MV-4-11 (cell line): ENCODE measurements at regions not wholly inside any gene's neighbourhood (a gene's known extent, or its start where the extent isn't known, plus 50 kb on each side); places are given as distances from the start of the nearest gene placed in this dataset.
"Not testable (repeated sequence)": the region's sequence is repeated elsewhere in the genome, so short reads cannot be mapped to it uniquely, and the experiment has no call there.

Source experiments
- DNase-seq: peaks from one replicate; lab custom pipeline; 2025; lab: John Stamatoyannopoulos, UW

DNA sequence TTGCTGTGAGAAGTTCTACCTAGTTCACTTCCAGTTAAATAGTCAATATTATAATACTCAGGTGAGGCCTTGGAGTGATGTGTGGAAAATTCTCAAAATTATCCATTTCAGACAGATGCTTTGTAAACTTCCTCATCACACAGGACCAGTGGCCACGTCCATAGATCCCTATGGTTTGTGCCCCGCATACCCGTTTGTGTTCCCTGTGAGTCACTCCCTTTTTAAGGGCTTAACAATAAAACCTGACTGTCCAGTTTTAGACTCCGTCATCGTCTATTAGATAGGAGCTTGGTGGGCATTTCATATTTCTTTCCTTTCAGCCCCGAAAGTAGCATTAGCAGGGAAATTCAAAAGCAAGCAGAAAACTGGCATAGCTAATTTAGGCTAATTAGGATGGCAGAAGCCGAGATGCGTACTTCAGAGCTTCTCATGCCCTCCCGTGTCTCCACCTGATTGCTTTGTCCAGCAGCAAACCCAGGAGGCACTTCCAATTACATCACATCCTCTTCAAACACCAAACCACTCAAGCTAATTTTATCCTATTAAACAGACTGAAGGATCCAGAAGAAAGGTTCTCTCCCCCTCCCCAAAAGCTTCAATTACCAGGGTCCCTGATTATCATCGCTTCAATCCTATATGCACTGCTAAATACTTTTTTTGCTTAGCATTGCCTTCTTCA is 186.6 kb upstream of the OTX2 start:
- DNase-seq: no peak

DNA sequence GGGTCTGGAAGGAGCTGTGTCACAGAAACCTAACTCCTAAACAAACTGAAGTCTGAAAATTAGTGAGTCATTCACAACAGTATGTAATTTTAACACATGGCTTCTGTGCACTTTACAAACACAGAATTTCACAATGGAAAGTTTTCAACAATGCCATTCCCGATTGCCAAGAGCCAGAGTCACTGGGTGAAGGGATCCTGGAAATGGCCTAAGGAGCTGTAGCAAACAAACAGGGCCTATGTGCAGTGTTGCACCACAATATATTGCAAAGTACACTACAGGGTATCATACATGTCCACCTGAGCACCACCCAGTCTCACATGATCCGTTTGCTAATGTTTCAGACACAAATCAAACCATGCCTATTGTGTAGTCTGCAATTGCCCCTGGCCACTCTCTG is 184.7 kb upstream of the OTX2 start:
- no peak for DNase-seq

DNA sequence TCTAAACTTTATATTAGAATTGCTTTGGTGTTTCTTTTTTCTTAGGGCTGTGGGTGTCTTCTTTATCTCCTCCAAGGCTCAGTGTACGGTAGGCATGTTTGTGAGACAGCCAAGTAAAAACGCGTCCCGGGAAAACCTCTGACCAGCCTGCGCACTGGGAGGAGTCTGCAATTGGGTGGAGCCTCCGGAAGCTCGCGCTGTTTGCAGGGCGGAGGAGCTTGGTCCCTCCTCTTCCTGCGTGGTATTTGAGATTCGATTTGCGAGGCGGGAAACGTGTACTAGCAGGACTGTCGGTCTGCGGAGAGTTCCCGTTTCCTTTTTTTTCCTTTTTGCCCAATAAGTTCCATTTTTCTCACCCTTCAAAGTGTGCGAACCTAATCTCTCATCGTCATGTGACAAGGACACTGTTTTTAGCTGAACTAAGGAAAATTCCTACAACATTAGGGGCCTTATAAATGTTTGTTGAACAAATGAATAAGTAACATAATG is 182.1 kb upstream of the OTX2 start:
- no peak for DNase-seq

DNA sequence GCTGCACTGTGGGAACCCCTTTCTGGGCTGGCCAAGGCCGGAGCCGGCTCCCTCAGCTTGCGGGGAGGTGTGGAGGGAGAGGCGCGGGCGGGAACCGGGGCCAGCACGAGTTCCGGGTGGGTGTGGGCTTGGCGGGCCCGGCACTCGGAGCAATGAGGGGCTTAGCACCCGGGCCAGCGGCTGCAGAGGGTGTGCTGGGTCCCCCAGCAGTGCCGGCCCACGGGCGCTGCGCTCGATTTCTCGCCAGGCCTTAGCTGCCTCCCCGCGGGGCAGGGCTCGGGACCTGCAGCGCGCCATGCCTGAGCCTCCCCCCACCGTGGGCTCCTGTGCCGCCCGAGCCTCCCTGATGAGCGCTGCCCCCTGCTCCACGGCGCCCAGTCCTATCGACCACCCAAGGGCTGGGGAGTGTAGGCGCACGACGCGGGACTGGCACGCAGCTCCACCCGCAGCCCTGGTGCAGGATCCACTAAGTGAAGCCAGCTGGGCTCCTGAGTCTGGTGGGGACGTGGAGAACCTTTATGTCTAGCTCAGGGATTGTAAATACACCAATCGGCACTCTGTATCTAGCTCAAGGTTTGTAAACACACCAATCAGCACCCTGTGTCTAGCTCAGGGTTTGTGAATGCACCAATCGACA is 180.8 kb upstream of the OTX2 start:
- DNase-seq: not testable (repeated sequence)

DNA sequence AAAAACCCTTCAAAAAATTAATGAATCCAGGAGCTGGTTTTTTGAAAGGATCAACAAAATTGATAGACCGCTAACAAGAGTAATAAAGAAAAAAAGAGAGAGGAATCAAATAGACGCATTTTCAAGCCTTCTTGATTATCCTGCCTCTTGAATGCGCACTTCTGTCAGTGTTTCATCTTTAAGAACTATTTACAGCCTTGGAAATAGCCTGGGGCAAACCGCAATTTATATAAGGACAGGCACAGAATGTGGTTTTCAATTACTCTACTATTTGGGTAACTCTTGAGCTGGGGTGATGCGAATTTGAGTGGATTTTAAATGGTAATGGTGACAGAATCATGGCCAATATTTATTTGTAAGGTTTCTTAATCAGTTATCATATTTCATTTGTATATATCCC is 179.1 kb upstream of the OTX2 start:
- no peak for DNase-seq

DNA sequence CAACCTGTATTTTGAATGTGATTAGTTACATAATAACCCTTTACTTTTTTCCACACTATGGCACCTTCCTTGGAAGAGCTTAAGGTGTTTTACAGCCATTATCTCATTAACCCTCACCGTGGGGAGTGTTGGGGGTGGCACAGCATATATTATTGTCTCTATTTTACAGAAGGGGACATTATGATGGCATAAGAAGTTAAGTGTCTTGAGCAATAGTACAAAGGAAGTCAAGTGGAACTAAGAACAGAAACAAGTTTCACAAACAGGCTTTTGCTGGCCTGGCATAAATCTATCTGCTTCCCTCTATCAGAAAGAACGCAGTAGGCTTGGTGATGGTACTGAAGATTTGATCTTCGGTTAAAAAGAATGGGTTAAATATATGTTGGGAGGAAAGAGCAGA is 169.7 kb upstream of the OTX2 start:
- DNase-seq: peak; percentile 83

DNA sequence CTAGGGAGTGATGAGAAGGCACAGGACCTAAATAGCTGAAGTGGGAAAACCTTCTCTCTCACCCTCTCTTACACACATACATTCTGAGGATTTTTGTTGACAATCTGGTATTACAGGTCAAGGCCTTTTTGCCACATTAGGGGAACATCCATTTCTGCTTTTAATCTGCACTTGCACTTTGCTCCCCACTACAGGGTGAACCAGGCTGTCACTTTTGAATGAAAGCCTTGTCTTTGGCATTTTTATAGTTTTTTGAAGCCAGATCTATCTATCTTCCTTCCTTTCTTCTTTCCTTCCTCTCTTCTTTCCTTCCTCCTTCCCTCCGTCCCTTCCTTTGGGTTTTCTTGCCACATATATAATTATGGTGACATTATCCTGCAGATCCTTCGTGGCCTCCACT is 165.9 kb upstream of the OTX2 start:
- DNase-seq: peak; percentile 46

DNA sequence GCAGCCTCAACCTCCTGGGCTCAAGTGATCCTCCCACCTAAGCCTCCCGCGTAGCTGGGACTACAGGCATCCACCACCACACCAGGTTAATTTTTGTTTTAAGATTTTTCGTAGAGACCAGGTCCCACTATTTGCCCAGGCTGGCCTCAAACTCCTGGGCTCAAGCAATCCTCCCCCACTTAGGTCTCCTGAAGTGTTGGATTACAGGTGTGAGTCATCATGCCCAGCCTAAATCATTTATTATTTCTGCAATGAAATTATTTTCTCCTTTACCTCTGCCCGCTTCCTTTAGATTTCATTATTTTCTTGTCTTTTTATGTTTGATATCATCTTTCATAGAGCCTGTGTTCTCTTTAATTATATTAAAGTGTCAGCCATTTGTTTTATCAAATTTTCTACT is 165.2 kb upstream of the OTX2 start:
- DNase-seq: no peak

DNA sequence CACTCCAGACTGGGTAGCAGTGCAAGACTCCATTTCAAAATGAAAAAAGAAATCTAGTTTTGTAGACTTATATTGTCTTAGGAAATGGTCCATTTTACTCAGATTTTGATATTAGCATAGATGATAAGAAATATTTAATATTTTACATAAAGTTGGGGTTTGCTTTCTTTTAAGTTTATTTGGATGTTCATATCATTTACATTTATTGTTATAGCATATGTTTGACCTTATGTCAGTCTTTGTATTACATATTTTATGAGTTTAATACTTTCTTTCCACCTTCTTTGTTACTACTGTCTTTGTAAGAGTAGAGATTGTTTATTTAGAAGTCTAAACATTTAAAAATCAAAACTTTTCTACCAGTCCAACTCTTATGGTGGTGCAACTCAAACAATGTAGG is 162.7 kb upstream of the OTX2 start:
- DNase-seq: no peak

DNA sequence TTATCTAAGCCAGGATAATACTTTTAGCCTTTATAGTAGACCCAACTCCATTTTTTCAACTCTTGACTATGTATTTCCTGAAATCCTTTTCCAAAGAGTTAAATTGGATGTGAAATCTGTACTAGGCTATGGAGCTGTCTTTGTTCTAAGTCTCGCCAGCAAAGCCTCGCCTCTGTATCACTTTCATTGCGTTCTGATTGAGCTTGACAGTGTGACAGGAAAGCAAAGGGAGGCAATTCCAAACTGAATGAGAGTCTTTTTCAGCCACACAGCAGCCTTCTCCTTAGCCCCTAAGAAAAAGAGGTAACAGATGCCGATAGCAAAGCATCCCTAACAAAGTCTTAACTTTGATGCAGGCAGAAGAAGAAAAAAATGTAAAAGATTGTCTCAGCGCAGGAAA is 154.6 kb upstream of the OTX2 start:
- DNase-seq: no peak

DNA sequence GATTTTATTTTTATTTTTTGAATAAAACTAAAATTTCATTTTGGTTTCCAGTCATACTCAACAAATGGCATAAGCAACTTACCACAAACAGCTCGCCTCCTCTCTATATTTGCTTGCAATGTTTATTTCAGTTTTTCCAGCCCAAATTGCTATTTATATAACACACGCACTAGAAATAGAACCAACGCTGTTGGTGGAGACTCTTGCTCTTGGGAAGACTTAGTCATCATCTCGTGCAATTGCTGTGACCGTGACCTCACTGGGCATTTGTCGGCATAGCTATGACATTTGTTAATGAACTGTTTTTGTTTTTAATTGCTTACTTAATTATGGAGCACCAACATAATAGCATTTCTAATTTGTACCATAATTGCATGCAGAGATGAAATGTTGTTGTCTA is 153.1 kb upstream of the OTX2 start:
- peak; percentile 82 for DNase-seq

DNA sequence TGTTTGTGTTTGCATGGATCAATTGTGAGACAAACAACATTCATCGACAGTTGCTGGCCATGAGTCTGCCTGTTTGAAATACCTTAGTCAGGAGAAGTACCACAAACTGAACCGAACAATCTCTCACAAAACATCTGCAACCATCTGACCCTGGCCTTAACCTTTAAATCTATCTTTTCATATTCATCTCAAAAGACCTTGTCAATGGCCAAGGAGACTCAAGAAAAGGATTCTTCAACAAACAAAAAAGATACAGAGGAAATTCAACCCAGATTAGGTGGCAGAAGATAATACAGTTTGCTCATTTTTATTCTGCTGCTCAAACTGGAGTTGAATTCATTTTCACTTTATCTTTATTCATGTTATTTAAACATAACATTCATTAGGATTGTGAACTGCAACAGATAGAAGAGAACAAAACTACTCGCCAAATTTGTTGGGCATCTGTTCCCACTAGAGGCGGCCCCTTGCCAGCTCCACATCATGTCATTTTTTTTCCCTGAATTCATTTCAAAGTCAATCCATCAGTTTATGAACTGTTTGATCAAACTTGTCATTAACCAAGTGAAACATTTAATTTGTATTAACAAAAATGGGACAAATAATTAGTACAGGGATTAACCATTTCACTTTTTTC is 152.3 kb upstream of the OTX2 start:
- no peak for DNase-seq

DNA sequence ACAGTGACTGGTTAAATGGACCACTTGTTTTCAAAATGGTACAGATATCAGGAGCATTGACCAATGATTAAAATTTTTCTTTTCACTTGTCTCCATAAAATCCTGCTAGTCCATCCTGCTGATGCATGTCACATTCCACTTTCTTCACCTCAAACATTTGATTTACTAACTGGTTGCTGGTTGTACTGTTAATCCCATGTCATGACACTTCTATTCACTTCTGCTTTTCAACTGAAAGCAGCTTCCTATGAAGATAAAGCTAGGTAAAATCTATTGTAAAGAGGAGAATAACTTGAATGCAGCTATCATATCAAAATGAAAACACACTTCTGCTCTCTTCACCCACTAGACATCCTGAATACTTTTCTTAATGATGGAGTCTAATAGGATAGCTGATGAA is 149.6 kb upstream of the OTX2 start:
- peak; percentile 76 for DNase-seq

DNA sequence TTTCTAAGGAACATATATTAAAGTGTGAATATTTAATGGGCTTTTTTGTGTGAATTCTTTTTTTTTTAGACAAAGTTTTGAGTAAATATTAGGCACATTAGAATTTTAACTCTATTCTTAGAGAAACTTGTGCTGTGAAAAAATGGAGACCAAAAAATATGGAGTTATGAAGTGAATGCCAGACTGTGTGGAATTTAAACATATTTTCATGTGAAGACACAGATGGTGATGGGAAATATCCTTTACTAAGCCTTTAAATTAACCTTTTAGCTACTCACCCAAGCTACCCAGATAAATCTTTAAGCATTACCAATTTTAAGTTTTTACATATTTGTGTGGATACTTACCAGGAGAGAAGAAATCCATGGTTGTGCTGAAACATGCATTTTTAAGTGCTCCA is 148.8 kb upstream of the OTX2 start:
- DNase-seq: no peak

DNA sequence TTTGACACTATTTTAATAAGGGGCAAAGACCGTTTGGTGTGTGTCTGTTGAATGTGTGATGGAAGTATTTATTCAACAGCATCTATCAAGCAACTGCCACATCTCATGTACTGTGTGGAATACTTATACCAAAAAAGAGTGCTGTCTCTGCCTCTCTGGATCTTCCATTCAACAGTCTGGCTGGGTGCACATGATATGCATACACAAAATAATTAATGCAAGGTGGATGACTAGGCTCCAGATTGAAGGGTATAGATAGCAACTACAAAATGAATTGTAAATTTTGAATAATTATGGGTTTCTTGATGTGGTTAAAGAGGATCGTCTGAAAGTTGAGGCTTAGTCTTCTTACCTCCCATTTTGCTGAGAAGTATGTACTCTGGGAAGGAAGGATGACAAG is 145.9 kb upstream of the OTX2 start:
- no peak for DNase-seq

DNA sequence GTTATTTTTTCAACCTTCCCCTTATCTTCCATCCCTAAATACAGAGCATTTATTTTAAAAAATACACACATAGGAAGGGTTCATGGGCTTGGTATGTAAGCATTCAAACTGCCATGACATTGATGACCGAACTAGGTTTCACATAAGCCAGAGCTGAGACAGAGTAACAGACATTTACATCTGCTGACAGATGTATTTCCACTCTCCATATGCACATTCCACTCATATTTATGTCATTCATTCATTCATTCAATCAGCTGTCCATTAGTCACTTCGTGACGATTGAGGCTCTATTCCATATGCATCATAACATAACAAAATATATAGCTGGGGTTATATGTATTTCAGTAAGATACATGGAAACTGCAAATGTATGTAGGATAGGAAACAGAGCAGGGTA is 145.5 kb upstream of the OTX2 start:
- no peak for DNase-seq

DNA sequence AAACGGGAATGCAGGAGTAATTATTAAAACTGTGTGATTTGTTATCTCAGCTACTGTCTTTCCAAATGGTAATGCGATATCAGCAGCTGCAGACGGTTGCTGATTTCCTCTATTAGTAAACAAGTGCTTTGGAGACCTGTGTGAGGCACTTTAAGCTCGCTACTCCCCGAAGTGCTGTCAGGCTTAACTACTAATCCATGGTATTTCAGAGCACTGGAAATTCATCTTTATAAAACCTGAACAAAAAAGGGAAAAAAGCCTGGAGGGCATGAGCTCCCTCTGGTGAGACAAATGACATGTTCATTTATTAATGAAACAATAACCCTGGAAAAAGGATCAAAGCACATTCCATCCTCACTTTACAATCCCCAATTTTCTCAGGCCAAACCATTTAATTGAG is 143.6 kb upstream of the OTX2 start:
- no peak for DNase-seq

DNA sequence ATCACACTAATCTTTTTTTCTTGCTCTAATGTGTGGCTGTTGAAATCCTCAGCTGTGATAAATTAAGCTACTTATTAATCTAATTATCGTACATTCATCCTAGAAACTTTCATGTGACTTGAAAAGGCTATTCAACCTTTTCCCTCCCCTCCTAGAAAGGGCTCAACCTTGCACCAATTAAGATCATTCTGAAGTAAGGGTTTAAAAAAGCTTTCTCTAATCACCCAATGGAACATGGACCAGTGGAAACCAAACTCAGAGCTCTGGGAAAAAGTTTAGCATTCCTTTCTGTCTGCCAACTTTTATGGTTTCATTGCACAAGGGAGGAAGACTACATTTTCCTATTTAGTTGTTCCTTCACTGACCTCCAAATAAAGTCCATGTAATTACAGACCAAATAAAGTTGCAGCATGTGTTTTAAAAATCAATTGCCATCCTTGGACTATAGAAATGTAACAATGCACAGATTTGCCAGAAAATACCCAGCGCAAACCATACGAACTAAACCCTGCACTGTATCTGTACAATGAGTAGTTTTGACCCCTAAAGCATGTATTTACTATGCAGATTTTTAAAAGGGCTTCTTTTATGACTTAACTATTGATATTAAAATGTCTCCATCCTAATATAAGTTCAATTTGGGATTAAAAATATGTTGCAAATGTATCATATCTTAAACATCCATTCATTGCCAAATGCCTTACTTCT is 142.6 kb upstream of the OTX2 start:
- no peak for DNase-seq

DNA sequence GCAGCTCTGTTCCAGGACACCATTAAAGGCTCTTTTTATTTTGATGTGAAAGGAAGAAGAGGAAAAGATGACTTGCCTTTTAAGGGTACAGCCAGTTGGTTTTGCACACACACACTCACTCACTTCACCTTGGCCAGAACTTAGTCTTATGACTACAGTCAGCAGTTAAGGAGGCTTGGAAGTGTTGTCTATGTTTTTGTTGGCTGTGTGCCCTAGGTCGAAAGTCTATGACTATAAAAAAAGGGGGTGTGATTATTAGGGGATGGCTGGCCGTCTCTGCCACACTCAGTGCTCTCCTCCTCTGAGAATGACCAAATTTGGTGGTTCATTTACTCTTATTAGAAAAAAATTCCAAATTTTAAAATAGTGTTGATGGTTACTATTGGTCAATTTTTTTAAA is 139.5 kb upstream of the OTX2 start:
- DNase-seq: no peak

DNA sequence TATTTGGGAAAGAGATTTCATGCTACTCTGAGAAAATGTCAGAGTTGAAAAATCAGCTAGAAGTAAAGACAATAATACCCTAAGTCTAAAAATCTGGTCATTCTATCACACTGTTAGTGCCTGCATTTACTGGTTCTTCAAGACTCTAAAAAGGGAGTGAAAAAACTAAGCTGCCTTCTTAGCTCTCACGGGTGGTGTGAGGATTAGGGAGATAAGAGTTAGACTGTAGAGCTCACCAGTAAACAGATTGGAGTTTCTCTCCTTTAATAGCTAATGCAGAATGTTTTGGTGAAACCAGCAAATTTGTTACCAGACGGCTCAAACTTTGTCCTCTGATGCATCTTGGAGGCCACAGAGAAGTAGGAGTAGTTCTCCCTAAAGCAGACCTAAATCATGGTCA is 135.0 kb upstream of the OTX2 start:
- no peak for DNase-seq

DNA sequence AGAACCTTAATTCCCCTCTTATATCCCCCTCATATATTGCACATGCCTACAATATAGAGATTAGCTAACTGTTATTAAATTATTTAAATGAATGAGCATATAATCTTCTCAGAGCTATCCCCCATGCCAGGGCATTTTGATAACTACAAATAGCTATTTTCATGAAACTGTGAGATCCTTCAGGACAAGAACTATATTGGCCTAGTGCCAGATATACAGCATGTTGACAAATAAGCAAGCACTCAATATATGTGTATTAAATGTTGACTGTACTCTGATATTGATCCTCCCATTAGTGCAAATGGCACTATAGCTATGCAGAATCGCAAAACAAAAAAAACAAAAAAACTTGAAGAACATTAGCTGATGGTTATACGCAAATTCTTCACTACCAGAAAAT is 134.1 kb upstream of the OTX2 start:
- no peak for DNase-seq

DNA sequence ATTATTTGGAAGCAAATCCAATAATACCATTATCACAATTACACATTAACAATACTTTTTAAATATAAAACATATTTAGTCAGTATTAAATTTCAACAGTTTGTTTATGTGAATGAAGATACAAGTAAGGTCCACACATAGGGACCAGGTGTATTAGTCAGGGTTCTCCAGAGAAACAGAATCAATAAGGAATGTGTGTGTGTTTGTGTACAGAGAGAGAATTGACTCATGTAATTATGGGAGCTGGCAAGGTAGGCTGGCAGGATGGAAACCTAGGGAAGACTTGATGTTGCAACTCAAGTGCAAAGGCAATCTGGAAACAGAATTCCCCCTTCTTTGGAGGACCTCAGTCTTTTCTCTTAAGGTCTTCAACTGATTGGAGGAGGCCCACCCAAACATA is 123.2 kb upstream of the OTX2 start:
- no peak for DNase-seq
